ENCODE measurements at regions not wholly inside any gene's neighbourhood (a gene's known extent, or its start where the extent isn't known, plus 50 kb on each side); places are given as distances from the start of the nearest gene placed in this dataset.
"Not testable (repeated sequence)": the region's sequence is repeated elsewhere in the genome, so short reads cannot be mapped to it uniquely, and the experiment has no call there.

GRCh38 chr22:22697377-22698117 is 53.1 kb downstream of the GGTLC2 start:
- no peak for DNase-seq (ENCODE audit: low read depth)

GRCh38 chr22:22698263-22698750 is 53.9 kb downstream of the GGTLC2 start:
- no peak for DNase-seq (ENCODE audit: low read depth)

- DNase-seq (ENCODE audit: low read depth) = no peak
Measured at GRCh38 chr22:22700631-22701030, 56.2 kb downstream of the GGTLC2 start.

- DNase-seq (ENCODE audit: low read depth) = not testable (repeated sequence)
Measured at GRCh38 chr22:22701557-22701956, 57.1 kb downstream of the GGTLC2 start.

DNA sequence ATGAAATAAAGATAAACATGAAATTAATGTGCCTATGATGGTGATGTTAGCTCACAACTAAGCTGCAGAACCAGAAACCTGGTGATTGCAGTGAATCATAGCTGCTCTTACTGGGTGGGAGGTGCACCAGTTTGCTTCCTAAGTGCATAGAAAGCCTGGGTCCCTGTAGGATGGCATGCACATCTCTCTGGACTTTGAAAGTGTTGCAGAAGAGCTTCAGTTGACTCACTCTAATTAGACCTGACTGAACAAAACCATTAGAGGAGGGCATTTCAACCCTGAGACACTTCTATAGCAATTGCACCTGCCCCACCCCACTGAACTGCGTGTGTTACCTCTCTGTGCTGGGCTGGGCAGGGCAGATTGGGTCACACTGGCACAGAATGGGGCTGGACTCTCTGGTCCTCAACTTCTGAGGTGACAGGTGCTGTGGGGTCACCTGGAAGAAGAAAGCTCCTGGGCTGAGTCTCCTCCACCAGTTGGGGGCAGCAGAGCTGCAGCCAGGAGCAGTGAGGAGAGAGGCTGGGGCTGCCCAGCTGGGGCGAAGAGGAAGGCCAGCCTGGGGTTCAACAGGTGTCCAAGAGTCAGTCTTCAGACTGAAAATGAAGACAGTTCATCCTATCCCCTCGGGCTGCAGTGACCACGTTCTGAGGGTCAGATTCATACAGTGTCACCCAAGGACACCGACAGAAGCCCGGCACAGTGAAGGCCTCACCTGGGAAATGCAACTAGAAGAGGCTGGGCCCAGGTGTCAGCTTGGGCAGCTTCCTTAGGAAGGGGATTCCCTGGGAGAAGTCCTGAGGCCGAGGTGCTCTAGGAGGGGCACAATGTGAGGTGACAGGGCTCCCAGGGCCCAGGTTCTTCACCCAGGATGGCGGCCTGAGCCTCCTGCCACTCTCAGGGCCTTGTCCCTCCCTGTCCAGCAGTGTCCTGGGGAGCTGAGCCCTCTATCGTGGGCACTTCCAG is 58.1 kb downstream of the GGTLC2 start:
- no peak for DNase-seq (ENCODE audit: low read depth)

- no peak for DNase-seq (ENCODE audit: low read depth)
Measured at GRCh38 chr22:22703203-22703570, 58.8 kb downstream of the GGTLC2 start.

- no peak for DNase-seq (ENCODE audit: low read depth)
Measured at GRCh38 chr22:22703715-22704114, 59.3 kb downstream of the GGTLC2 start.

- no peak for DNase-seq (ENCODE audit: low read depth)
Measured at GRCh38 chr22:22704156-22704946, 59.9 kb downstream of the GGTLC2 start.

DNA sequence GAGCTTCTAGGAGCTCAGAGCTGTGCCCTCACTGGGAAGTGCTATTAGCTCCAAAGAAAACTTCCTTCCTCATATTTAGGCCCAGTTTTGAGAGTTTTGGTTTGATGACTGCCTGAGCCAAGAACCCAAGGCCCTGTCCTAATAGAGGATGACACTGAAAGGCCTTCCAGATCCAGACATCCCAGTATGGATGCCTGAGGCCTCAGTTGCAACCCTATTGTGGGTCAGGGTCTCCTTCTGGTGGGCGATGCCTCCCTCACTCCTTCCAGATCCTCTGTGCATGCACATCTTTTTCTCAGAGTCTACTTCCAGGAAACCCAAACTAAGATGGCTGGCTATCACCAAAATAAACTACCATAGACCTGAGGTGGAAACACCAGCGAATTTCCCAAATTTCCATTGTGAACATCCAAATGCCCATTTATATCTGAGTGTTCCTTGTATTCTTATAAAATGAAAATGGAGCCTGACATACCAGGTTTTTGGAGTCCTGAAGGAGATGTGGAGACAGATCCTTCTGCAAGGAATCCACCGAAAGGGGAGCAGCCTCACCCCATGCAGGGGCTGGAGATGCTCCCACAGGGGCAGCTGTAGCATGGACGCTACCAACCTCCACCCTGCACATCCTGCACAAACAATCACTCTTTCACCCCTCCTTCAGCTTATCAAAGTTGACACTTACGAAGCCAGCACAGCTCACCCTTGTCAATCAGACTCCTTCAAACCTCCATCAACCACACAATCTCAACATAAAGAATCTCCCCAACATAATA is 61.1 kb downstream of the GGTLC2 start:
- DNase-seq (ENCODE audit: low read depth) = no peak

- no peak for DNase-seq (ENCODE audit: low read depth)
Measured at GRCh38 chr22:22706253-22706915, 62.0 kb downstream of the GGTLC2 start.

GRCh38 chr22:22709719-22710445 is 65.5 kb downstream of the GGTLC2 start:
- DNase-seq (ENCODE audit: low read depth) = no peak

- DNase-seq (ENCODE audit: low read depth) = no peak
Measured at GRCh38 chr22:22710719-22711531, 66.5 kb downstream of the GGTLC2 start.

GRCh38 chr22:22711532-22711913 is 67.1 kb downstream of the GGTLC2 start:
- DNase-seq (ENCODE audit: low read depth) = no peak

DNA sequence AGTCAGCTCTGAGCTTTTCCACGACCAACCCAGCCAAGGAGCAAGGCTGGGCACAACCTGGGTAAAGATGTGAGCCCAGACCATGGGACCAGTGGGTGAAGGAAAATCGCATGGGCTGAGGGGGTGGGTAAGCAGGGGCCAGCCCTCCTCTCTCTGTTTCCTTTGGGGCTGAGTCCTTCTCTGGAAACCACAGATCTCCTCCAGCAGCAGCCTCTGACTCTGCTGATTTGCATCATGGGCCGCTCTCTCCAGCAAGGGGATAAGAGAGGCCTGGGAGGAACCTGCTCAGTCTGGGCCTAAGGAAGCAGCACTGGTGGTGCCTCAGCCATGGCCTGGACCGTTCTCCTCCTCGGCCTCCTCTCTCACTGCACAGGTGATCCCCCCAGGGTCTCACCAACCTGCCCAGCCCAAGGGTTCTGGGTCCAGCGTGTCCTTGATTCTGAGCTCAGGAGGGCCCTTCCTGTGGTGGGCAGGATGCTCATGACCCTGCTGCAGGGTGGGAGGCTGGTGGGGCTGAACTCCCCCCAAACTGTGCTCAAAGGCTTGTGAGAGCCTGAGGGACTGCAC is 67.8 kb downstream of the GGTLC2 start:
- DNase-seq (ENCODE audit: low read depth) = no peak

DNA sequence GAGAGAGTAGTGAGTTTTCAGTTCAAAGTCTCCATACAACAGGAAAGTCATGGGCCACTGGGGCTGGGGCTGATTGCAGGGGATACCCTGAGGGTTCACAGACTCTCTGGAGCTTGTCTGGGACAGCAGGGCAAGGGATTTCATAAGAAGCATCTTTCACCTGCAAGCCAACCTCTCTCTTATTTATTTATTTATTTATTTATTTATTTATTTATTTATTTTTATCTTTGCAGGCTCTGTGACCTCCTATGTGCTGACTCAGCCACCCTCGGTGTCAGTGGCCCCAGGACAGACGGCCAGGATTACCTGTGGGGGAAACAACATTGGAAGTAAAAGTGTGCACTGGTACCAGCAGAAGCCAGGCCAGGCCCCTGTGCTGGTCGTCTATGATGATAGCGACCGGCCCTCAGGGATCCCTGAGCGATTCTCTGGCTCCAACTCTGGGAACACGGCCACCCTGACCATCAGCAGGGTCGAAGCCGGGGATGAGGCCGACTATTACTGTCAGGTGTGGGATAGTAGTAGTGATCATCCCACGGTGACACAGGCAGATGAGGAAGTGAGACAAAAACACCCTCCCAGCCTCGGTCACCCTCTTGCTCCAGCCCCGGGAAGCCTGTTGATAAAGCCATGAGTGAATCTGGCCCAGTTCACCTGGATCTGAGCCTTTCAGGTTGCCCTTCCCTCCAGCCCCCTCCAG is 68.4 kb downstream of the GGTLC2 start:
- DNase-seq (ENCODE audit: low read depth) = no peak

DNA sequence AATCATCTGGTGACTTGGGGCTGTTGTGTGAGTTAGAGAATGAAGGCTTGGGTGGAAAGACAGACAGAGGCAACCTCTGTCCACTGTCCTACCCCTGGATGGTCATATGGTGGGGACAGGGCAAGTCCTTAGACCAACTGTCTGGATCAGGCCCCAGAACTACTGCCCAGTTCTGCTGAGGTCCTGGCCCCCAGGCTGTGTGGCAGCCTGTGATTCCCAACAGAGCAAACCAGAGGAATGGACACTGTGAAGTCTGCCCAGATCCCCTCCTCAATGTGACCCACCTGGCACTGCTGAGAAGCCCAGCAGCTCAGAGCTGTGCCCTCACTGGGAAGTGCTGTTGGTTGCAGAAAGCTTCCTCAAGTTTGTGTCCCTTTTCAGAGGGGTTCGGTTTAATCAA is 69.0 kb downstream of the GGTLC2 start:
- DNase-seq (ENCODE audit: low read depth) = no peak

DNA sequence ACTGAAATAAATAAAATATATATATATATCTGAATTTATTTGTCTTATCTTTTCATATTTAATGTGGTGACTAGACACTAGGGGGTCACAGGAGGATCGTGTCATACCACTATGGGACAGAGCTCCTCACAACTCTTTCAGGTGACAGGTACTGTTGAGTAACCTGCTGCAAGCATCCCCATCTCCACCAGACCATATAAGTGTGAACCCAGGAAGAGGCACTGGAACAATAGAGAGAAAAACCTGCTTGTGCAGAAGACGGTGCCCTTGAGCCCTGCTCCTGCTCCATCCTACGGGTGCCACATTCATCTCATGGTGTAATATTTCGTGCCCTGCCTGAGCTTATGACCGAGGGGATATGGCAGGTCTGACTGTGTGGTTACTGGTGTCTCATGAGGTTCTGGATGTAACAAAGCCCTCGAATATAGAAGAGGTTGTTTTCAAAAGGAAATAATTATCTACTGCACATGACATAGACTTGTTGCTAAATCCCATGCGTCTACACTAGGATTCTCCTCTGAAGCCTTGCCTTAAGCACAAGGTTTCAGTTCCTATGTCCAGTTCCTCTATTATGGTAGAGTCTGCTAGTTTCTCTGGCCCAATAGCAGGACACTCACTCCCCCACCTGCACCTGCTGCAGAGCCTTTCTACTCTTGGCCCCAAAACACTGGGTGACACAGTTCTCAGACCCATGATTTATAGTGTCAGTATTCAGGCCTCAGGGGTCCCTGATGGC is 70.4 kb downstream of the GGTLC2 start:
- DNase-seq (ENCODE audit: low read depth) = no peak
